IMR-90 (cell line): ENCODE measurements at regions not wholly inside any gene's neighbourhood (a gene's known extent, or its start where the extent isn't known, plus 50 kb on each side); places are given as distances from the start of the nearest gene placed in this dataset.

Experiments used
- ATAC-seq: fragments of 200-7000 bp; cut with Tn5 transposase; 2 replicates; pipeline ENCODE4 v1.9.1; 2020; ENCODE audit warnings: low read depth, mild to moderate bottlenecking, moderate library complexity
- BruUV-seq: library from RNA; stranded (reverse); fragments of 400-500 nt; replicated peaks from 2 replicates; lab custom pipeline; 2021; lab: Mats Ljungman, UMichigan
- CTCF ChIA-PET: fragments of 300-600 bp; formaldehyde crosslinking; extraction: SDS; loops from one replicate; lab custom pipeline; 2021; ENCODE audit warnings: antibody characterized with exemption; lab: Yijun Ruan, JAX
- POLR2A ChIA-PET: fragments of 300-600 bp; sonication (Branson Sonifier 250); formaldehyde crosslinking; loops from one replicate; lab custom pipeline; 2022; ENCODE audit warnings: antibody characterized with exemption; ENCODE audit not compliant: unreplicated experiment; lab: Charles Lee
- DNase-seq: peaks from one replicate; pipeline ENCODE4 v3.0.0; 2013
- H2AFZ ChIP-seq: replicated peaks from 2 replicates; pipeline ENCODE3; 2013; ENCODE audit warnings: low read length, mild to moderate bottlenecking; ENCODE audit not compliant: poor library complexity
- H2AK5ac ChIP-seq: 2 replicates; pipeline ENCODE4 v1.6.1; 2013; ENCODE audit warnings: low read depth, low read length, inconsistent platforms
- H2AK9ac ChIP-seq: replicated peaks from 2 replicates; pipeline ENCODE3; 2013; ENCODE audit warnings: mild to moderate bottlenecking, low read depth, low read length, moderate library complexity; ENCODE audit not compliant: poor library complexity
- H2BK120ac ChIP-seq: 2 replicates; pipeline ENCODE4 v1.6.1; 2013; ENCODE audit warnings: low read depth, low read length, inconsistent platforms
- H2BK15ac ChIP-seq: 3 replicates; pipeline ENCODE4 v1.6.1; 2013; ENCODE audit warnings: low read depth, low read length, inconsistent platforms
- H2BK20ac ChIP-seq: 2 replicates; pipeline ENCODE4 v1.6.1; 2013; ENCODE audit warnings: low read depth, mild to moderate bottlenecking, inconsistent platforms, low read length, moderate library complexity
- H2BK5ac ChIP-seq: 2 replicates; pipeline ENCODE4 v1.6.1; 2013; ENCODE audit warnings: mild to moderate bottlenecking, low read depth, low read length, inconsistent platforms; ENCODE audit not compliant: poor library complexity, severe bottlenecking
- H3K14ac ChIP-seq: replicated peaks from 2 replicates; pipeline ENCODE4 v1.6.1; 2013; ENCODE audit warnings: low read depth, low read length, inconsistent platforms
- H3K18ac ChIP-seq: 2 replicates; pipeline ENCODE4 v1.6.1; 2013; ENCODE audit warnings: low read depth, low read length, control low read depth
- H3K23ac ChIP-seq: 2 replicates; pipeline ENCODE4 v1.6.1; 2013; ENCODE audit warnings: low read depth, low read length, inconsistent platforms
- H3K27ac ChIP-seq: 2 replicates; pipeline ENCODE4 v1.5.1; 2013; ENCODE audit warnings: mild to moderate bottlenecking, control low read depth, low read length; ENCODE audit not compliant: insufficient read depth
- H3K27me3 ChIP-seq: 2 replicates; pipeline ENCODE4 v1.6.1; 2013; ENCODE audit warnings: low read length; ENCODE audit not compliant: control insufficient read depth, insufficient read depth
- H3K36me3 ChIP-seq: 2 replicates; pipeline ENCODE4 v1.6.1; 2013; ENCODE audit warnings: low read length, mixed read lengths; ENCODE audit not compliant: control insufficient read depth, insufficient read depth
- H3K4ac ChIP-seq: 2 replicates; pipeline ENCODE4 v1.6.1; 2013; ENCODE audit warnings: low read depth, low read length, inconsistent platforms
- H3K4me1 ChIP-seq: 2 replicates; pipeline ENCODE4 v1.6.1; 2013; ENCODE audit warnings: low read length, mixed read lengths; ENCODE audit not compliant: control insufficient read depth, insufficient read depth
- H3K4me2 ChIP-seq: 2 replicates; pipeline ENCODE4 v1.6.1; 2013; ENCODE audit warnings: low read depth, mild to moderate bottlenecking, control low read depth, low read length, moderate library complexity
- H3K4me3 ChIP-seq: 2 replicates; pipeline ENCODE4 v1.5.1; 2013; ENCODE audit warnings: low read depth, mild to moderate bottlenecking, control low read depth, low read length, moderate library complexity; ENCODE audit not compliant: insufficient read depth
- H3K56ac ChIP-seq: 2 replicates; pipeline ENCODE4 v1.6.1; 2013; ENCODE audit warnings: low read length, inconsistent platforms; ENCODE audit not compliant: insufficient read depth; ENCODE audit errors: extremely low read depth
- H3K79me1 ChIP-seq, 2 experiments: 2 replicates each; pipeline ENCODE4 v1.6.1; 2013; ENCODE audit warnings: low read length in 2 of 2, inconsistent platforms in 1 of 2, low read depth in 1 of 2
- H3K9ac ChIP-seq: 2 replicates; pipeline ENCODE4 v1.6.1; 2013; ENCODE audit warnings: low read depth, low read length, control low read depth
- H3K9me1 ChIP-seq: 2 replicates; pipeline ENCODE4 v1.6.1; 2013; ENCODE audit warnings: low read length, inconsistent platforms; ENCODE audit not compliant: insufficient read depth
- H3K9me3 ChIP-seq: 2 replicates; pipeline ENCODE4 v1.6.1; 2013; ENCODE audit warnings: low read length; ENCODE audit not compliant: control insufficient read depth, insufficient read depth
- H4K20me1 ChIP-seq: 2 replicates; pipeline ENCODE4 v1.6.1; 2013; ENCODE audit warnings: low read length, inconsistent platforms; ENCODE audit not compliant: insufficient read depth
- H4K5ac ChIP-seq: 2 replicates; pipeline ENCODE4 v1.6.1; 2013; ENCODE audit warnings: mild to moderate bottlenecking, low read depth, low read length, control low read depth
- H4K8ac ChIP-seq, 2 experiments: 2 replicates each; pipeline ENCODE4 v1.6.1; 2013; ENCODE audit warnings: low read depth in 2 of 2, low read length in 2 of 2, control low read depth in 1 of 2, inconsistent platforms in 1 of 2
- H4K91ac ChIP-seq: 2 replicates; pipeline ENCODE4 v1.6.1; 2013; ENCODE audit warnings: low read depth, low read length, inconsistent platforms; ENCODE audit not compliant: insufficient read depth
- BHLHE40 ChIP-seq: fragments of 150-350 bp; IDR thresholded peaks from 2 replicates; pipeline ENCODE4 v1.6.1; 2016; ENCODE audit warnings: mild to moderate bottlenecking, low read depth, low read length
- ELK1 ChIP-seq: fragments of 150-350 bp; IDR thresholded peaks from 2 replicates; pipeline ENCODE4 v1.6.1; 2016; ENCODE audit warnings: low read depth, mild to moderate bottlenecking, low read length, moderate library complexity, borderline replicate concordance
- FOS ChIP-seq: fragments of 150-350 bp; IDR thresholded peaks from 2 replicates; pipeline ENCODE4 v1.6.1; 2016; ENCODE audit warnings: low read depth, low read length
- MAFK ChIP-seq: IDR thresholded peaks from 2 replicates; pipeline ENCODE4 v1.6.1; 2012; ENCODE audit warnings: low read depth, low read length, improper control_type of control experiment
- MXI1 ChIP-seq: IDR thresholded peaks from 2 replicates; pipeline ENCODE4 v1.6.1; 2012; ENCODE audit warnings: low read depth, mild to moderate bottlenecking, low read length, moderate library complexity, borderline replicate concordance
- POLR2A ChIP-seq: IDR thresholded peaks from 2 replicates; pipeline ENCODE4 v1.6.1; 2012; ENCODE audit warnings: mild to moderate bottlenecking, low read depth, low read length
- RFX5 ChIP-seq: IDR thresholded peaks from 2 replicates; pipeline ENCODE4 v1.8.0; 2012; ENCODE audit warnings: low read depth, mild to moderate bottlenecking, low read length, moderate library complexity
- WGBS, 2 experiments: methylation state at CpG; one replicate each; pipeline versions ENCODE4 v1.1.5 to v1.1.7; 2013; ENCODE audit warnings: missing lambda C conversion rate in 2 of 2; ENCODE audit not compliant: insufficient read length in 1 of 2; ENCODE audit errors: extremely low coverage in 2 of 2; 5-methylcytosine and 5-hydroxymethylcytosine counted together
- dilution Hi-C: fragments of 300-500 bp; cut with HindIII; formaldehyde crosslinking; loops from one replicate; pipeline ENCODE4 v1.14.3; 2018; ENCODE audit warnings: low sequenced_read_pairs; ENCODE audit not compliant: unreplicated experiment
- in situ Hi-C: fragments of 300-500 bp; cut with MboI; formaldehyde crosslinking; loops from 3 replicates; pipeline ENCODE4 v1.14.3; 2019; ENCODE audit warnings: low sequenced_read_pairs, inconsistent platforms, mixed read lengths
- intact Hi-C: fragments of 100-400 bp; cut with micrococcal nuclease; formaldehyde crosslinking; loops from 2 replicates; pipeline ENCODE4 v1.10.0; 2022

- WGBS, 2 experiments = no CpG with 5 or more reads among the region's 3 CpGs
- no peak overlapping the region for H2BK20ac ChIP-seq
- H3K79me1 ChIP-seq = no peaks in the 10 kb centered on the region
- H3K14ac ChIP-seq = no peak overlapping the region
- H3K56ac ChIP-seq = no peak overlapping the region
- no peak overlapping the region for H3K9ac ChIP-seq
- H3K27me3 ChIP-seq = no peaks in the 10 kb centered on the region
- no peak for DNase-seq
- H3K27ac ChIP-seq = no peak overlapping the region
- no peak overlapping the region for H4K91ac ChIP-seq
- H3K36me3 ChIP-seq = no peaks in the 10 kb centered on the region
- intact Hi-C loops = no loop called here
- H3K9me1 ChIP-seq = no peaks in the 10 kb centered on the region
- H3K4me2 ChIP-seq = no peak overlapping the region
- no peak overlapping the region for H3K4me3 ChIP-seq
- no peak overlapping the region for H3K4ac ChIP-seq
- H2BK15ac ChIP-seq = no peak overlapping the region
- H2BK5ac ChIP-seq = no peak overlapping the region
- H3K4me1 ChIP-seq = no peaks in the 10 kb centered on the region
- H3K18ac ChIP-seq = no peak overlapping the region
- no peaks in the 10 kb centered on the region; the same call in 1 of the 2 replicates for H3K9me3 ChIP-seq
- ATAC-seq = no peak
- no peak overlapping the region for H4K8ac ChIP-seq
- TF ChIP-seq RFX5 (no peak), BHLHE40 (no peak), ELK1 (no peak), MXI1 (no peak), POLR2A (no peak), FOS (no peak), MAFK (no peak)
- H4K5ac ChIP-seq = no peak overlapping the region
- H2AFZ ChIP-seq = no peak overlapping the region
- POLR2A ChIA-PET = no interaction called here
- in situ Hi-C loops = no loop called here
- H2AK5ac ChIP-seq = no peak overlapping the region
- dilution Hi-C loops = no loop called here
- H3K23ac ChIP-seq = no peak overlapping the region
- H2AK9ac ChIP-seq = no peak overlapping the region
- CTCF ChIA-PET = interaction anchor here (0.6 to 0.7 kb wide), 2 partner anchors 65 to 330 kb away, joined by 3 read pairs; no protein-coding TSS in a partner anchor
- no peaks in the 10 kb centered on the region for H4K20me1 ChIP-seq
- BruUV-seq = no TSS peak
- no peak overlapping the region for H2BK120ac ChIP-seq
Observed at GRCh38 chr6:91366781-91367180, 779.9 kb upstream of the MAP3K7 start.
